DOHH2 (cell line): ENCODE measurements at regions not wholly inside any gene's neighbourhood (a gene's known extent, or its start where the extent isn't known, plus 50 kb on each side); places are given as distances from the start of the nearest gene placed in this dataset.

Experiments used
- EZH2phosphoT487 ChIP-seq: fragments of 200-600 bp; sonication (generic); IDR thresholded peaks from 2 replicates; pipeline ENCODE4 v1.6.1; 2017; ENCODE audit warnings: borderline replicate concordance, mild to moderate bottlenecking, antibody characterized with exemption, low read length, moderate library complexity, mixed read lengths
- TF ChIP-seq, protein P1 (sequence below): fragments of 200-600 bp; sonication (generic); IDR thresholded peaks from one replicate; pipeline ENCODE4 v1.5.1; 2014; ENCODE audit warnings: antibody characterized with exemption, mild to moderate bottlenecking, low read depth, low read length; ENCODE audit not compliant: poor library complexity, severe bottlenecking

DNA sequence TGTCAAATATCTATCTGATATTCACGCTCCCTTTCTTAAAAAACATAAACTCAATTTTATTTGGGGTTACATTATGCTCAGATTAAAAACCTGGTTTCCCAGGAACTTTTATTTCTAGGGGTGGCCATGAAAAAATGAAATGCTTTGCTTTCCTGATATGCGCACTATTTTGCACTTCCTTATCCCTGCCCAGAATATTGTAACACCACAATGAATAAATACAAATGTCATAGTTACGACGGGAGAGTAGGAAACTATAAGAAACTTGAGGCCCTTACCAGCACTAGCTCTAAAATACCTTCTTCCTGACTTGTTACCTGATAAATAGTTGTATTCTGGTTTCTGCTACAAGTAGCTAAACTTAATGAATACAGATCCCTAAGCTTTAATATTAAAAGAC is 475.6 kb upstream of the CWC22 start:
- TF ChIP-seq EZH2phosphoT487 = no peak
- TF ChIP-seq, protein P1, sequence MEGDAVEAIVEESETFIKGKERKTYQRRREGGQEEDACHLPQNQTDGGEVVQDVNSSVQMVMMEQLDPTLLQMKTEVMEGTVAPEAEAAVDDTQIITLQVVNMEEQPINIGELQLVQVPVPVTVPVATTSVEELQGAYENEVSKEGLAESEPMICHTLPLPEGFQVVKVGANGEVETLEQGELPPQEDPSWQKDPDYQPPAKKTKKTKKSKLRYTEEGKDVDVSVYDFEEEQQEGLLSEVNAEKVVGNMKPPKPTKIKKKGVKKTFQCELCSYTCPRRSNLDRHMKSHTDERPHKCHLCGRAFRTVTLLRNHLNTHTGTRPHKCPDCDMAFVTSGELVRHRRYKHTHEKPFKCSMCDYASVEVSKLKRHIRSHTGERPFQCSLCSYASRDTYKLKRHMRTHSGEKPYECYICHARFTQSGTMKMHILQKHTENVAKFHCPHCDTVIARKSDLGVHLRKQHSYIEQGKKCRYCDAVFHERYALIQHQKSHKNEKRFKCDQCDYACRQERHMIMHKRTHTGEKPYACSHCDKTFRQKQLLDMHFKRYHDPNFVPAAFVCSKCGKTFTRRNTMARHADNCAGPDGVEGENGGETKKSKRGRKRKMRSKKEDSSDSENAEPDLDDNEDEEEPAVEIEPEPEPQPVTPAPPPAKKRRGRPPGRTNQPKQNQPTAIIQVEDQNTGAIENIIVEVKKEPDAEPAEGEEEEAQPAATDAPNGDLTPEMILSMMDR = no peak
